Kidney (tissue), 13 donors: ENCODE measurements at regions not wholly inside any gene's neighbourhood (a gene's known extent, or its start where the extent isn't known, plus 50 kb on each side); places are given as distances from the start of the nearest gene placed in this dataset.
A peak's percentile ranks its signal among the peaks of the same experiment; 100 is the strongest.
"Not testable (repeated sequence)": the region's sequence is repeated elsewhere in the genome, so short reads cannot be mapped to it uniquely, and the experiment has no call there.

Source experiments
- DNase-seq, 5 donors: peaks; one replicate each; pipeline ENCODE4 v3.0.0-alpha.2; 2013 to 2020
- FAIRE-seq: peaks from 2 replicates; lab custom pipeline; 2012; peaks lifted over from hg19 to GRCh38; lab: Jason Lieb, UNC
- H3K27ac ChIP-seq, 2 donors: one replicate each; pipeline ENCODE4 v1.7.0; 2013; ENCODE audit warnings: low read depth in 2 of 2, low read length in 2 of 2, inconsistent platforms in 1 of 2
- H3K27me3 ChIP-seq: one replicate; pipeline ENCODE4 v1.7.1; 2013; ENCODE audit warnings: low read length, inconsistent platforms; ENCODE audit not compliant: control insufficient read depth, insufficient read depth
- H3K36me3 ChIP-seq, 3 donors: one replicate each; pipeline versions ENCODE4 v1.7.0 to v1.7.1; 2013; ENCODE audit warnings: low read length in 3 of 3, control low read depth in 1 of 3, inconsistent platforms in 1 of 3; ENCODE audit not compliant: insufficient read depth in 3 of 3, control insufficient read depth in 2 of 3
- H3K4me1 ChIP-seq, 3 donors: one replicate each; pipeline versions ENCODE4 v1.7.0 to v1.7.1; 2013; ENCODE audit warnings: low read length in 3 of 3, inconsistent platforms in 1 of 3, low read depth in 1 of 3; ENCODE audit not compliant: control insufficient read depth in 2 of 3, insufficient read depth in 2 of 3
- H3K4me3 ChIP-seq, 3 donors: one replicate each; pipeline versions ENCODE4 v1.7.0 to v1.8.1; 2013; ENCODE audit warnings: low read length in 3 of 3, control low read depth in 1 of 3, inconsistent platforms in 1 of 3
- H3K9ac ChIP-seq, 3 donors: one replicate each; pipeline versions ENCODE4 v1.7.0 to v1.7.1; 2013; ENCODE audit warnings: low read length in 3 of 3, control low read depth in 1 of 3, inconsistent platforms in 1 of 3
- H3K9me3 ChIP-seq, 3 donors: one replicate each; pipeline versions ENCODE4 v1.7.0 to v1.7.1; 2013; ENCODE audit warnings: low read length in 3 of 3, control low read depth in 1 of 3, inconsistent platforms in 1 of 3; ENCODE audit not compliant: control insufficient read depth in 2 of 3, insufficient read depth in 1 of 3
- intact Hi-C: fragments of 100-400 bp; cut with DNase I; formaldehyde crosslinking; loops from one replicate; pipeline ENCODE4 v1.11.1; 2022
- TF ChIP-seq, protein P1 (sequence below): IDR thresholded peaks from 3 replicates; pipeline ENCODE4 v1.5.1; 2012; ENCODE audit warnings: mild to moderate bottlenecking, moderate library complexity, borderline replicate concordance; ENCODE audit not compliant: insufficient read depth; ENCODE audit errors: extremely low read depth
- donor health status: control.
- donor health status: control.
- donor health status: control.
- donor health status: control.
- donor health status: control.
- donor health status: DM: yes; HTN: yes; CAD: no.
- donor health status: Normal renal cell carcinoma (clear cell type).

DNA sequence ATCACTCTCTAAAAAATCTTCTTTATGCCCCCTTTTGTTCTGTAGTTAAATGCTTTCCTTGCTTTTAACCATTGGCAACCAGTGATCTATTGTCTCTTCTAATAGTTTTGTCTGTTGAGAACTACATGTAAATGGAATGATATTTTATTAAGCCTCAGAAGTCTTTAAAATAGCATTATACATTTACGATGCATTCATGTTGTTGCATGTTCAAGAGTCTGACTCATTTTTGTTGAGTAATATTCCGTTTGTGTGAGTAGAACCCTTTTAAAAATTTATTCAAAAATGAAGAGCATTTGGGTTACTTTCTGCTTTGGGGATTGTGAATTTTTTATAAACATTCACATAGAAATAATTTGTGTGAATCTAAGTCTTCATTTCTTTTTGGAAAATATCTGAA lies 1352.9 kb downstream of the NCAM2 start:
- Histone ChIP-seq H3K27me3 (no peaks in the 10 kb centered on the region), H3K27ac (no peak overlapping the region), H3K4me3 (no peak overlapping the region), H3K4me1 (no peaks in the 10 kb centered on the region), H3K9ac (no peak overlapping the region), H3K9me3 (peaks cover 0 to 2% (median 0%) of the 10 kb centered on the region in 3 donors), H3K36me3 (no peaks in the 10 kb centered on the region)
- no peak for FAIRE-seq
- intact Hi-C loops: no loop called here
- TF ChIP-seq, protein P1, sequence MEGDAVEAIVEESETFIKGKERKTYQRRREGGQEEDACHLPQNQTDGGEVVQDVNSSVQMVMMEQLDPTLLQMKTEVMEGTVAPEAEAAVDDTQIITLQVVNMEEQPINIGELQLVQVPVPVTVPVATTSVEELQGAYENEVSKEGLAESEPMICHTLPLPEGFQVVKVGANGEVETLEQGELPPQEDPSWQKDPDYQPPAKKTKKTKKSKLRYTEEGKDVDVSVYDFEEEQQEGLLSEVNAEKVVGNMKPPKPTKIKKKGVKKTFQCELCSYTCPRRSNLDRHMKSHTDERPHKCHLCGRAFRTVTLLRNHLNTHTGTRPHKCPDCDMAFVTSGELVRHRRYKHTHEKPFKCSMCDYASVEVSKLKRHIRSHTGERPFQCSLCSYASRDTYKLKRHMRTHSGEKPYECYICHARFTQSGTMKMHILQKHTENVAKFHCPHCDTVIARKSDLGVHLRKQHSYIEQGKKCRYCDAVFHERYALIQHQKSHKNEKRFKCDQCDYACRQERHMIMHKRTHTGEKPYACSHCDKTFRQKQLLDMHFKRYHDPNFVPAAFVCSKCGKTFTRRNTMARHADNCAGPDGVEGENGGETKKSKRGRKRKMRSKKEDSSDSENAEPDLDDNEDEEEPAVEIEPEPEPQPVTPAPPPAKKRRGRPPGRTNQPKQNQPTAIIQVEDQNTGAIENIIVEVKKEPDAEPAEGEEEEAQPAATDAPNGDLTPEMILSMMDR: no peak
- DNase-seq: no peak

DNA sequence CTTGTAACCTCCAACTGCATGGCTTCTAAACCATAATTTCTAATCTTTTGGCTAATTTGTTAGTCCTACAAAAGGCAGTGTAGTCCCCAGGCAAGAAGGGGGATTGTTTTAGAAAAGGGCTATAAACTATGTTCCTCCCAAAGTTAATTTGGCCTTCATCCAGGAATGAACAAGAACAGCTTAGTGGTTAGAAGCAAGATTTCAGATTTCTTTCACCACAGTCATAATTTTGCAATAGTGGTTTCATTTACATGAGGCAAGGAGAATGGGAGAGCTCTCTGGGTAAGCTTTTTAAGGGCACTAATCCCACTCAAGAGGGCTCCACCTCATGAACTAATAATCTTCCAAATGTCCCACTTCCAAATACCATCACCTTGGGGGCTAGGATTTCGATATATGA lies 1353.9 kb downstream of the NCAM2 start:
- Histone ChIP-seq H3K36me3 (no peaks in the 10 kb centered on the region), H3K27me3 (no peaks in the 10 kb centered on the region), H3K4me3 (no peak overlapping the region), H3K9ac (no peak overlapping the region), H3K4me1 (no peaks in the 10 kb centered on the region), H3K27ac (no peak overlapping the region), H3K9me3 (peaks cover 0 to 2% (median 0%) of the 10 kb centered on the region in 3 donors)
- FAIRE-seq: no peak
- DNase-seq: no peak
- TF ChIP-seq, protein P1: no peak
- intact Hi-C loops: no loop called here

DNA sequence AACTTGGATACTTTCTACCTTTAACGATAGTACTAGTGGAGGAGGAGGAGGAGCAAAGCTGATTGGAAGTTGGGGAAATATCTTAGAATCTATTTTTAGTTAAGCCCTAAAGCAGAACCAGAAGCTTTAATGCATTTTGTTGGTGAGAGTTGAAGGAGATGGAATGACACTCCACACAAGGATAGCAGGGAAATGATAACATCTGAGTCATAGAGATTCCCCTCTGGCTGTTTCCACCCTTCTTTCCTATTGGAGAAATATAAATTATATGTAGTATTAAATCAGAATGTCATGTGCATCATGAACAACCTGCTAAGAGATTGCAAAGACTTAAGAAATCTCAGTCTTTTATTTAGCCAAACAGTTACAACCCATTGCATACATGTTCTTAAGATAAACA lies 1357.7 kb downstream of the NCAM2 start:
- no peaks in the 10 kb centered on the region for H3K4me1 ChIP-seq
- no peaks in the 10 kb centered on the region for H3K27me3 ChIP-seq
- TF ChIP-seq, protein P1: no peak
- intact Hi-C loops: no loop called here
- no peak overlapping the region for H3K27ac ChIP-seq
- no peak for FAIRE-seq
- no peak overlapping the region for H3K4me3 ChIP-seq
- no peaks in the 10 kb centered on the region for H3K9me3 ChIP-seq
- H3K9ac ChIP-seq: no peak overlapping the region
- no peaks in the 10 kb centered on the region for H3K36me3 ChIP-seq
- DNase-seq: no peak

DNA sequence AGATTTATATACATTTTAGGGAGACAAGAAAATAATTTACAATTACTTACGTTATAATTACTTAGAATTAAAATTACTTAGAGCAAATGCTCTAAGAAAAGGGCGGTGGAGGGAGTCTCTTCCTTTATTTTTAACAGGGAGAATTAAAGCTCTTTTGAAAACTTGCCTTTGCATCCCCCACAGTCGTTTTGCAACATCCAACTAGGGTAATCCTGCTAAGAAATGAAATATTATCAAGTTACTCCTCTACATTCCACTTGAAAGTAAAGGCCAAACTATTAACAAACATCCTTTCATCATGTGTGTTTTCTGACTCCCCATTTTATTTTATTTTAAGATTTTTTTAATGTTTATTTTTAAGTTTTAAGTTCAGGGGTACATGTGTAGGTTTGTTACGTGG lies 1358.5 kb downstream of the NCAM2 start:
- Histone ChIP-seq H3K4me1 (no peaks in the 10 kb centered on the region), H3K4me3 (no peak overlapping the region), H3K9me3 (no peaks in the 10 kb centered on the region), H3K27me3 (no peaks in the 10 kb centered on the region), H3K9ac (no peak overlapping the region), H3K27ac (no peak overlapping the region), H3K36me3 (no peaks in the 10 kb centered on the region)
- peak in 1 of 5 donors; percentile 23 for DNase-seq
- TF ChIP-seq, protein P1: no peak
- FAIRE-seq: no peak
- intact Hi-C loops: no loop called here

DNA sequence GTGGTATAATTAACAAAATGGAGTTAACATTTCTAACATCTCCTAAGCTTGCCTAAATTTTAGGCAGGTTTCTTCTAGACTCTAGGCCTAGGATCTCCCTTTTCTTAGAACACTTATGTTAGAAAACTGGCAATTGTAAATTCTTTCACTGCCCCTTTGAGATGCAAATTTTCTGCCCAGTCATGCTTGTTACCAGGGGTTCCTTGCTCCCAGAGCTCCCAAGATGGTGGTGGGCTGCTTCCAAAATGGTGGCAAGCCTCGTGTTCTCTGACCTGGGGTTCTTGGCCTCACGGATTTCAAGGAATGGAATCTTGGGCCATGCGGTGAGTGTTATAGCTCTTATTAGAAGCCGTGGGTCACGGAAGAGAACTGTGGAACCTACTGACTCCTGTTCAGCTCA lies 1361.4 kb downstream of the NCAM2 start:
- H3K9me3 ChIP-seq, H3K27me3 ChIP-seq, DNase-seq, H3K4me3 ChIP-seq, H3K4me1 ChIP-seq, intact Hi-C loops, H3K36me3 ChIP-seq, H3K27ac ChIP-seq, H3K9ac ChIP-seq, FAIRE-seq: not testable (repeated sequence)
